ENCODE measurements at regions not wholly inside any gene's neighbourhood (a gene's known extent, or its start where the extent isn't known, plus 50 kb on each side); places are given as distances from the start of the nearest gene placed in this dataset.

- WGBS, 2 donors: 18 to 24% methylated on average over 2 of the region's 2 CpGs
- TF ChIP-seq POLR2A (IDR thresholded peaks at IDR 0.05): no peak
- TF ChIP-seq, protein P1, sequence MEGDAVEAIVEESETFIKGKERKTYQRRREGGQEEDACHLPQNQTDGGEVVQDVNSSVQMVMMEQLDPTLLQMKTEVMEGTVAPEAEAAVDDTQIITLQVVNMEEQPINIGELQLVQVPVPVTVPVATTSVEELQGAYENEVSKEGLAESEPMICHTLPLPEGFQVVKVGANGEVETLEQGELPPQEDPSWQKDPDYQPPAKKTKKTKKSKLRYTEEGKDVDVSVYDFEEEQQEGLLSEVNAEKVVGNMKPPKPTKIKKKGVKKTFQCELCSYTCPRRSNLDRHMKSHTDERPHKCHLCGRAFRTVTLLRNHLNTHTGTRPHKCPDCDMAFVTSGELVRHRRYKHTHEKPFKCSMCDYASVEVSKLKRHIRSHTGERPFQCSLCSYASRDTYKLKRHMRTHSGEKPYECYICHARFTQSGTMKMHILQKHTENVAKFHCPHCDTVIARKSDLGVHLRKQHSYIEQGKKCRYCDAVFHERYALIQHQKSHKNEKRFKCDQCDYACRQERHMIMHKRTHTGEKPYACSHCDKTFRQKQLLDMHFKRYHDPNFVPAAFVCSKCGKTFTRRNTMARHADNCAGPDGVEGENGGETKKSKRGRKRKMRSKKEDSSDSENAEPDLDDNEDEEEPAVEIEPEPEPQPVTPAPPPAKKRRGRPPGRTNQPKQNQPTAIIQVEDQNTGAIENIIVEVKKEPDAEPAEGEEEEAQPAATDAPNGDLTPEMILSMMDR (IDR thresholded peaks at IDR 0.05): no peak
- no peak overlapping the region for H3K4me3 ChIP-seq (ENCODE audit: low read depth, poor library complexity, severe bottlenecking)
- DNase-seq (ENCODE audit: low spot score in 2 of 2): no peak
- intact Hi-C loops (cut with DNase I; ENCODE audit: low total_unique reads): no loop called here
Measured at GRCh38 chr6:133191323-133191722, 49.8 kb upstream of the EYA4 start.
